Naive thymus-derived CD4-positive, alpha-beta T cell (primary cell): ENCODE measurements at regions not wholly inside any gene's neighbourhood (a gene's known extent, or its start where the extent isn't known, plus 50 kb on each side); places are given as distances from the start of the nearest gene placed in this dataset.

Source experiments
- ATAC-seq: fragments of 150-1000 bp; cut with Tn5 transposase; 2 replicates; pipeline ENCODE4 v1.10.0; 2021; ENCODE audit warnings: mild to moderate bottlenecking, moderate library complexity
- CTCF ChIA-PET: fragments of 350-600 bp; sonication (Branson Sonifier 250); formaldehyde crosslinking; loops from one replicate; lab custom pipeline; 2021; ENCODE audit warnings: antibody characterized with exemption; lab: Charles Lee
- POLR2A ChIA-PET: fragments of 350-600 bp; sonication (Branson Sonifier 250); formaldehyde crosslinking; loops from one replicate; lab custom pipeline; 2021; ENCODE audit warnings: antibody characterized with exemption, inconsistent platforms; lab: Charles Lee
- DNase-seq, 9 donors: peaks; one replicate each; pipeline versions ENCODE4 v3.0.0 to v3.0.0-alpha.2; 2020 to 2022; ENCODE audit warnings: mixed read lengths in 1 of 9
- H3K27ac ChIP-seq: one replicate; pipeline ENCODE4 v1.7.0; 2013; ENCODE audit warnings: mild to moderate bottlenecking, low read depth, low read length, moderate library complexity
- H3K27me3 ChIP-seq, 2 donors: one replicate each; pipeline ENCODE4 v1.7.0; 2013; ENCODE audit warnings: low read length in 2 of 2, mild to moderate bottlenecking in 2 of 2, moderate library complexity in 2 of 2; ENCODE audit not compliant: control insufficient read depth in 2 of 2, insufficient read depth in 2 of 2
- H3K36me3 ChIP-seq, 3 experiments: 1 replicate in 2 of 3; 2 replicates in 1 of 3; pipeline ENCODE4 v1.7.0; 2013; ENCODE audit warnings: low read length in 3 of 3, mild to moderate bottlenecking in 3 of 3, moderate library complexity in 1 of 3; ENCODE audit not compliant: insufficient read depth in 3 of 3, control insufficient read depth in 2 of 3
- H3K4me1 ChIP-seq, 2 donors: one replicate each; pipeline ENCODE4 v1.7.0; 2013; ENCODE audit warnings: low read length in 2 of 2, mild to moderate bottlenecking in 2 of 2, moderate library complexity in 1 of 2; ENCODE audit not compliant: control insufficient read depth in 2 of 2, insufficient read depth in 2 of 2
- H3K4me3 ChIP-seq: 2 replicates; pipeline ENCODE4 v1.7.0; 2013; ENCODE audit warnings: mild to moderate bottlenecking, low read length
- H3K9me3 ChIP-seq, 3 experiments: 1 replicate in 2 of 3; 2 replicates in 1 of 3; pipeline ENCODE4 v1.7.0; 2013; ENCODE audit warnings: low read length in 3 of 3; ENCODE audit not compliant: control insufficient read depth in 2 of 3
- H3K27ac Mint-ChIP-seq, 9 donors: one replicate each; pipeline ENCODE4 v1.8.0; 2020 to 2022; ENCODE audit warnings: mixed read lengths in 9 of 9, mild to moderate bottlenecking in 8 of 9, moderate library complexity in 5 of 9, inconsistent platforms in 2 of 9
- H3K27me3 Mint-ChIP-seq, 5 donors: one replicate each; pipeline ENCODE4 v1.8.0; 2021 to 2022; ENCODE audit warnings: mixed read lengths in 5 of 5, mild to moderate bottlenecking in 1 of 5
- H3K36me3 Mint-ChIP-seq, 5 donors: one replicate each; pipeline ENCODE4 v1.8.0; 2020 to 2022; ENCODE audit warnings: mixed read lengths in 5 of 5, mild to moderate bottlenecking in 3 of 5, inconsistent platforms in 1 of 5
- H3K4me1 Mint-ChIP-seq, 7 donors: one replicate each; pipeline ENCODE4 v1.8.0; 2020 to 2022; ENCODE audit warnings: mixed read lengths in 7 of 7, mild to moderate bottlenecking in 3 of 7, inconsistent platforms in 1 of 7
- H3K4me3 Mint-ChIP-seq, 10 donors: one replicate each; pipeline ENCODE4 v1.8.0; 2020 to 2022; ENCODE audit warnings: mild to moderate bottlenecking in 10 of 10, mixed read lengths in 10 of 10, moderate library complexity in 6 of 10, inconsistent platforms in 2 of 10
- H3K9me3 Mint-ChIP-seq, 11 donors: one replicate each; pipeline ENCODE4 v1.8.0; 2020 to 2022; ENCODE audit warnings: mixed read lengths in 11 of 11, mild to moderate bottlenecking in 4 of 11, inconsistent platforms in 1 of 11, moderate library complexity in 1 of 11
- intact Hi-C, 2 donors: fragments of 100-400 bp; cut with micrococcal nuclease; formaldehyde crosslinking; loops; one replicate each; pipeline ENCODE4 v1.15.1; 2023

GRCh38 chr6:12403947-12404647 lies 113.9 kb downstream of the EDN1 start:
- Histone ChIP-seq H3K9me3 (no peaks in the 10 kb centered on the region), H3K4me3 (no peak overlapping the region), H3K4me1 (no peaks in the 10 kb centered on the region), H3K27ac (no peak overlapping the region), H3K36me3 (no peaks in the 10 kb centered on the region), H3K27me3 (no peaks in the 10 kb centered on the region)
- H3K4me3 Mint-ChIP-seq: no peak overlapping the region
- POLR2A ChIA-PET: no interaction called here
- no peaks in the 10 kb centered on the region for H3K36me3 Mint-ChIP-seq
- peaks cover 0 to 5% (median 0%) of the 10 kb centered on the region in 11 donors for H3K9me3 Mint-ChIP-seq
- CTCF ChIA-PET: no interaction called here
- intact Hi-C loops: no loop called here
- H3K27ac Mint-ChIP-seq: no peak overlapping the region
- no peaks in the 10 kb centered on the region for H3K4me1 Mint-ChIP-seq
- H3K27me3 Mint-ChIP-seq: peaks cover 7 to 18% (median 12%) of the 10 kb centered on the region in 5 donors
- DNase-seq: no peak
- ATAC-seq: no peak

GRCh38 chr6:12404651-12405050 lies 114.5 kb downstream of the EDN1 start:
- Mint-ChIP-seq H3K4me1 (no peaks in the 10 kb centered on the region), H3K36me3 (no peaks in the 10 kb centered on the region), H3K9me3 (peaks cover 0 to 5% (median 0%) of the 10 kb centered on the region in 11 donors), H3K27ac (no peak overlapping the region), H3K27me3 (peaks cover 4 to 18% (median 12%) of the 10 kb centered on the region in 5 donors), H3K4me3 (no peak overlapping the region)
- ChIA-PET CTCF (no interaction called here), POLR2A (no interaction called here)
- no peaks in the 10 kb centered on the region for H3K27me3 ChIP-seq
- H3K4me1 ChIP-seq: no peaks in the 10 kb centered on the region
- H3K27ac ChIP-seq: no peak overlapping the region
- DNase-seq: no peak
- no peaks in the 10 kb centered on the region for H3K36me3 ChIP-seq
- H3K9me3 ChIP-seq: no peaks in the 10 kb centered on the region
- no peak overlapping the region for H3K4me3 ChIP-seq
- ATAC-seq: no peak
- intact Hi-C loops: no loop called here

DNA sequence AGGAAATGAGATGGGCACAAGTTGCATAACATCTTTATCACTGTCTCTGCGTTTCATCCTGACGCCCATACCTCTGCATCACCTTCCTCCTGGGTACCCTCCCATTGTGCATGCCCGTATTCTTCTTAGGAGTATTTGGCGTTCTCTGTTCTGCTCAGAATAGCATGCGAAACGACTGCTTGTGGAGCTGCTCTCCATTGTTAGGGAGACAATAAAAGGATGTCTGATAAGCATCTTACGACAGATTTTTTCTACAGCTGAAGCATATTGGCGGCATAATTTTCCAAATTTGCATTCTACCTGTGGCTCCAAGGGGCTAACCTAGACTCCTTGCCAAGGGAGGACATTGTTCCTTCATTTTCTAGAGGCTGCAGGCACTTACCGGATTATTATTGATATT lies 118.6 kb downstream of the EDN1 start:
- no peaks in the 10 kb centered on the region for H3K36me3 Mint-ChIP-seq
- H3K36me3 ChIP-seq: no peaks in the 10 kb centered on the region
- ChIA-PET CTCF (no interaction called here), POLR2A (no interaction called here)
- no peaks in the 10 kb centered on the region for H3K9me3 ChIP-seq
- intact Hi-C loops: no loop called here
- peaks cover 5 to 27% (median 12%) of the 10 kb centered on the region in 5 donors for H3K27me3 Mint-ChIP-seq
- no peaks in the 10 kb centered on the region for H3K9me3 Mint-ChIP-seq
- H3K4me3 ChIP-seq: no peak overlapping the region
- no peak overlapping the region for H3K27ac Mint-ChIP-seq
- no peaks in the 10 kb centered on the region for H3K27me3 ChIP-seq
- ATAC-seq: no peak
- H3K4me3 Mint-ChIP-seq: no peak overlapping the region
- H3K4me1 Mint-ChIP-seq: no peaks in the 10 kb centered on the region
- no peak overlapping the region for H3K27ac ChIP-seq
- no peak for DNase-seq
- H3K4me1 ChIP-seq: no peaks in the 10 kb centered on the region

DNA sequence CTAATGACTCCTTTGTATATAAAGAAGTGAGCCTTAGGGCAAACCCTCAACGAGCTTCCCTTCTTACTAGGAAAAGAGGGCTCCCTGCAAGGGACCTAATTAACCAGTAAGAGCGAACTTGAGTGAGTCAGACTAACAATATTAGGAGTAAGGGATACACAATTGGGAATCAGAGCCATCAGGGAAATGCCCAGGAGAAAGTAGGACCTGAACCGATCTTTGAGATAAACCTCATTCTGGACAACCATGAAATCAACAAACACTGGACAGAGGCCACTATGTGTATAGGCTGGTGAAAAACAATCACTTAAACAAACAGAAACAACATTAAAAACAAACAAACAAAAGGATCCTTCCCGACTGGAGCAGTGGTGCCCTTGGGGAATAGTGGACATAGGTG lies 120.8 kb downstream of the EDN1 start:
- H3K36me3 ChIP-seq: no peaks in the 10 kb centered on the region
- no peaks in the 10 kb centered on the region for H3K4me1 ChIP-seq
- no peak overlapping the region for H3K27ac ChIP-seq
- H3K27me3 Mint-ChIP-seq: peaks cover 6 to 27% (median 10%) of the 10 kb centered on the region in 5 donors
- H3K4me3 Mint-ChIP-seq: no peak overlapping the region
- ATAC-seq (no peak), DNase-seq (no peak)
- POLR2A ChIA-PET: no interaction called here
- no peaks in the 10 kb centered on the region for H3K4me1 Mint-ChIP-seq
- H3K27me3 ChIP-seq: no peaks in the 10 kb centered on the region
- intact Hi-C loops: no loop called here
- H3K4me3 ChIP-seq: no peak overlapping the region
- H3K27ac Mint-ChIP-seq: no peak overlapping the region
- H3K36me3 Mint-ChIP-seq: no peaks in the 10 kb centered on the region
- no peaks in the 10 kb centered on the region for H3K9me3 ChIP-seq
- no peaks in the 10 kb centered on the region for H3K9me3 Mint-ChIP-seq
- CTCF ChIA-PET: no interaction called here

DNA sequence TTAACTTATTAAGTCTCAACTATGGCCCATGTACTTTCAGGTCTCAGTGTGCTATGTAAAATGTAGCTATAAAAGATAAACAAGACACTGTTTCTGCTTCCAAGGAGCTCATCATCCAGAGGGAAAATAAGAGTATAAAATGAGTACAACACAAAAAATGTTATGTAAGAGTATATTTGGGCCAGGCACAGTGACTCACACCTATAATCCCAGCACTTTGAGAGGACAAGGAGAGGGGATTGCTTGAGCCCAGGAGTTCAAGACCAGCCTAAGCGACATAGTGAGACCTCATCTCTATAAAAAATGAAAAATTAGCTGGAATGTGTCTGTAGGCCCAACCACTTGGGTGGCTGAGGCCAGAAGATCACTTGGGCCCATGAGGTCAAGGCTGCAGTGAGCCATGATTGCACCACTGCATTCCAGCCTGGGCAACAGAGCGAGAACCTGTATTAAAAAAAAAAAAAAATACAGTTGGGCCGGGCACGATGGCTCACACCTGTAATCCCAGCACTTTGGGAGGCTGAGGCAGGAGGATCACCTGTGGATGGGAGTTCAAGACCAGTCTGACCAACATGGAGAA lies 124.0 kb downstream of the EDN1 start:
- no peaks in the 10 kb centered on the region for H3K27me3 ChIP-seq
- H3K36me3 Mint-ChIP-seq: peaks cover 0 to 3% (median 0%) of the 10 kb centered on the region in 5 donors
- no peak overlapping the region for H3K27ac Mint-ChIP-seq
- H3K27ac ChIP-seq: no peak overlapping the region
- POLR2A ChIA-PET: no interaction called here
- no peak for ATAC-seq
- H3K36me3 ChIP-seq: no peaks in the 10 kb centered on the region
- no peaks in the 10 kb centered on the region for H3K9me3 ChIP-seq
- H3K4me1 ChIP-seq: no peaks in the 10 kb centered on the region
- DNase-seq: no peak
- H3K4me1 Mint-ChIP-seq: no peaks in the 10 kb centered on the region
- peaks cover 0 to 25% (median 9%) of the 10 kb centered on the region in 5 donors for H3K27me3 Mint-ChIP-seq
- intact Hi-C loops: no loop called here
- no peak overlapping the region for H3K4me3 ChIP-seq
- H3K4me3 Mint-ChIP-seq: no peak overlapping the region
- CTCF ChIA-PET: no interaction called here
- peaks cover 0 to 10% (median 4%) of the 10 kb centered on the region in 11 donors for H3K9me3 Mint-ChIP-seq

DNA sequence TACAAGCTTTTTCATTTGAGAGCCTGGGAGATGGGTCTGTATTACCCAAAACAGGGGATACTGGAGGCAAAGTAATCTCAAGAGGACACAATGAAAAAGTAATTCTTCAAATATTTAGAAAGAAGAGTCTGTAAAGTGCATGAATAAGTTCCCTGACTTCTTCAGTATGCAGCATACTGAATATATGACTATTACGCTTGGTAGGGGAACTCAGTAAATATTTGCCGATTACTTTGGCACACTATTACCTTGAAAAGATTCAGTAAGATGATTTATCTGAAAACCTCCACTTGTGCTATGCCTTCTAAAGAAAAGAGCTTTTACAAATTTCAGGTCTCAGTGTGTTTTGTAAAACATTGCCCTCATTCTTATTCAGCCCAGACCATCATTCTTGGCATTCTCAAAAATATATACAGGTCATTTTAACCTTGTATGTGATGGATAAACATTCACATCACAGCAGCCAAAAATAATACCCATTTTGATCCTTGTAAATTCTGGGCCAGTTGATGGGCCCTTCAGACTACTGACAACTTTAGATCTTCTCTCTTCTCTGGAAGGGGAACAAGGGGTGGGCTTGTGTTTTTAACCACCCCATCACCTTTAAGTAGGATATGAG lies 125.9 kb downstream of the EDN1 start:
- ChIA-PET CTCF (no interaction called here), POLR2A (no interaction called here)
- ATAC-seq: no peak
- Histone ChIP-seq H3K27ac (no peak overlapping the region), H3K4me1 (no peaks in the 10 kb centered on the region), H3K4me3 (no peak overlapping the region), H3K36me3 (no peaks in the 10 kb centered on the region), H3K27me3 (no peaks in the 10 kb centered on the region), H3K9me3 (no peaks in the 10 kb centered on the region)
- Mint-ChIP-seq H3K27me3 (peaks cover 0 to 19% (median 8%) of the 10 kb centered on the region in 5 donors), H3K4me1 (no peaks in the 10 kb centered on the region), H3K36me3 (peaks cover 0 to 3% (median 0%) of the 10 kb centered on the region in 5 donors), H3K9me3 (peaks cover 0 to 12% (median 4%) of the 10 kb centered on the region in 11 donors), H3K27ac (no peak overlapping the region), H3K4me3 (no peak overlapping the region)
- no peak for DNase-seq
- intact Hi-C loops: no loop called here
